Activated CD4-positive, alpha-beta T cell treated with anti-CD3 and anti-CD28 coated beads for 36 hours (primary cell): ENCODE measurements at regions not wholly inside any gene's neighbourhood (a gene's known extent, or its start where the extent isn't known, plus 50 kb on each side); places are given as distances from the start of the nearest gene placed in this dataset.
"Not testable (repeated sequence)": the region's sequence is repeated elsewhere in the genome, so short reads cannot be mapped to it uniquely, and the experiment has no call there.

Source experiments
- ATAC-seq: fragments of 200-7000 bp; cut with Tn5 transposase; one replicate; pipeline ENCODE4 v1.10.0; 2021; ENCODE audit warnings: mild to moderate bottlenecking, moderate library complexity
- CTCF ChIA-PET: fragments of 350-600 bp; sonication (Branson Sonifier 250); formaldehyde crosslinking; loops from one replicate; lab custom pipeline; 2021; ENCODE audit warnings: antibody characterized with exemption; lab: Charles Lee
- POLR2A ChIA-PET: fragments of 350-600 bp; sonication (Branson Sonifier 250); formaldehyde crosslinking; loops from one replicate; lab custom pipeline; 2021; ENCODE audit warnings: antibody characterized with exemption, inconsistent platforms; lab: Charles Lee
- DNase-seq: peaks from one replicate; pipeline ENCODE4 v3.0.0-alpha.2; 2020
- H3K27ac Mint-ChIP-seq: one replicate; pipeline ENCODE4 v1.8.0; 2021; ENCODE audit warnings: mixed read lengths
- H3K27me3 Mint-ChIP-seq: one replicate; pipeline ENCODE4 v1.8.0; 2021; ENCODE audit warnings: mixed read lengths
- H3K36me3 Mint-ChIP-seq: one replicate; pipeline ENCODE4 v1.8.0; 2021; ENCODE audit warnings: low read depth, mixed read lengths
- H3K4me1 Mint-ChIP-seq: one replicate; pipeline ENCODE4 v1.8.0; 2021; ENCODE audit warnings: mixed read lengths
- H3K4me3 Mint-ChIP-seq: one replicate; pipeline ENCODE4 v1.8.0; 2021; ENCODE audit warnings: mild to moderate bottlenecking, moderate library complexity, mixed read lengths
- H3K9me3 Mint-ChIP-seq: one replicate; pipeline ENCODE4 v1.8.0; 2021; ENCODE audit warnings: low read depth, mixed read lengths
- intact Hi-C, 2 experiments: fragments of 100-400 bp; cut with DNase I in 1 of 2; cut with micrococcal nuclease in 1 of 2; formaldehyde crosslinking; loops; one replicate each; pipeline versions ENCODE4 v1.14.2 to v1.15.1; 2022 to 2024; cut with DNase I, micrococcal nuclease

- ATAC-seq = no peak
- ChIA-PET CTCF (interaction anchor here (0.6 kb wide), 1 partner anchor 935 kb away, joined by 3 read pairs; no protein-coding TSS in a partner anchor), POLR2A (no interaction called here)
- Mint-ChIP-seq H3K27ac (no peak overlapping the region), H3K27me3 (no peaks in the 10 kb centered on the region), H3K9me3 (no peaks in the 10 kb centered on the region), H3K36me3 (no peaks in the 10 kb centered on the region), H3K4me3 (no peak overlapping the region), H3K4me1 (no peaks in the 10 kb centered on the region)
- intact Hi-C loops = loop anchor here in 1 of 2 experiments (10.0 kb wide), 1 partner anchor 491 kb away; no protein-coding TSS in a partner anchor
- DNase-seq = no peak
Measured at GRCh38 chrX:109914114-109914849, 88.6 kb upstream of the TMEM164 start.

- ChIA-PET POLR2A (no interaction called here), CTCF (no interaction called here)
- Mint-ChIP-seq H3K27me3 (no peaks in the 10 kb centered on the region), H3K36me3 (no peaks in the 10 kb centered on the region), H3K27ac (no peak overlapping the region), H3K4me1 (no peaks in the 10 kb centered on the region), H3K4me3 (no peak overlapping the region), H3K9me3 (no peaks in the 10 kb centered on the region)
- no peak for DNase-seq
- ATAC-seq = no peak
- intact Hi-C loops = loop anchor here in 1 of 2 experiments (10.0 kb wide), 1 partner anchor 486 kb away; no protein-coding TSS in a partner anchor
Measured at GRCh38 chrX:109918753-109919152, 84.2 kb upstream of the TMEM164 start.

- H3K9me3 Mint-ChIP-seq = no peaks in the 10 kb centered on the region
- CTCF ChIA-PET = no interaction called here
- no peak for DNase-seq
- H3K27ac Mint-ChIP-seq = no peak overlapping the region
- no peak overlapping the region for H3K4me3 Mint-ChIP-seq
- intact Hi-C loops = loop anchor here in 1 of 2 experiments (5.0 kb wide), 1 partner anchor 227 kb away; no protein-coding TSS in a partner anchor
- no peaks in the 10 kb centered on the region for H3K27me3 Mint-ChIP-seq
- POLR2A ChIA-PET = no interaction called here
- H3K36me3 Mint-ChIP-seq = no peaks in the 10 kb centered on the region
- no peak for ATAC-seq
- H3K4me1 Mint-ChIP-seq = no peaks in the 10 kb centered on the region
Measured at GRCh38 chrX:109920325-109920724, 82.6 kb upstream of the TMEM164 start.

GRCh38 chrX:109920868-109921267, 82.0 kb upstream of the TMEM164 start:
- intact Hi-C loops = loop anchor here in 1 of 2 experiments (5.0 kb wide), 1 partner anchor 226 kb away; no protein-coding TSS in a partner anchor
- ChIA-PET CTCF (no interaction called here), POLR2A (no interaction called here)
- Mint-ChIP-seq H3K36me3 (no peaks in the 10 kb centered on the region), H3K4me1 (no peaks in the 10 kb centered on the region), H3K27ac (no peak overlapping the region), H3K27me3 (no peaks in the 10 kb centered on the region), H3K9me3 (no peaks in the 10 kb centered on the region), H3K4me3 (no peak overlapping the region)
- DNase-seq = no peak
- ATAC-seq = no peak

GRCh38 chrX:109922190-109922589, 80.7 kb upstream of the TMEM164 start:
- Mint-ChIP-seq H3K36me3 (no peaks in the 10 kb centered on the region), H3K4me1 (no peaks in the 10 kb centered on the region), H3K27ac (no peak overlapping the region), H3K9me3 (no peaks in the 10 kb centered on the region), H3K4me3 (no peak overlapping the region), H3K27me3 (no peaks in the 10 kb centered on the region)
- ChIA-PET CTCF (no interaction called here), POLR2A (no interaction called here)
- DNase-seq = no peak
- intact Hi-C loops = loop anchor here in 1 of 2 experiments (5.0 kb wide), 1 partner anchor 225 kb away; no protein-coding TSS in a partner anchor
- ATAC-seq = no peak

- H3K27ac Mint-ChIP-seq, H3K9me3 Mint-ChIP-seq, ATAC-seq, DNase-seq, intact Hi-C loops, POLR2A ChIA-PET, H3K4me3 Mint-ChIP-seq, H3K4me1 Mint-ChIP-seq, H3K27me3 Mint-ChIP-seq, H3K36me3 Mint-ChIP-seq: not testable (repeated sequence)
- CTCF ChIA-PET = interaction anchor here (0.6 kb wide), 1 partner anchor 81 kb away, joined by 3 read pairs; no protein-coding TSS in a partner anchor
Measured at GRCh38 chrX:109925003-109925402, 77.9 kb upstream of the TMEM164 start.

GRCh38 chrX:109925656-109926055, 77.3 kb upstream of the TMEM164 start:
- ATAC-seq = no peak
- DNase-seq = no peak
- Mint-ChIP-seq H3K27ac (no peak overlapping the region), H3K36me3 (no peaks in the 10 kb centered on the region), H3K9me3 (no peaks in the 10 kb centered on the region), H3K4me1 (no peaks in the 10 kb centered on the region), H3K4me3 (no peak overlapping the region), H3K27me3 (no peaks in the 10 kb centered on the region)
- ChIA-PET CTCF (no interaction called here), POLR2A (no interaction called here)
- intact Hi-C loops = no loop called here

GRCh38 chrX:109926118-109926517, 76.8 kb upstream of the TMEM164 start:
- Mint-ChIP-seq H3K4me3 (no peak overlapping the region), H3K36me3 (no peaks in the 10 kb centered on the region), H3K27me3 (no peaks in the 10 kb centered on the region), H3K9me3 (no peaks in the 10 kb centered on the region), H3K27ac (no peak overlapping the region), H3K4me1 (no peaks in the 10 kb centered on the region)
- no peak for DNase-seq
- ChIA-PET CTCF (no interaction called here), POLR2A (no interaction called here)
- intact Hi-C loops = no loop called here
- no peak for ATAC-seq

- H3K9me3 Mint-ChIP-seq = no peaks in the 10 kb centered on the region
- no peak overlapping the region for H3K27ac Mint-ChIP-seq
- H3K4me1 Mint-ChIP-seq = no peaks in the 10 kb centered on the region
- POLR2A ChIA-PET = no interaction called here
- DNase-seq (no peak), ATAC-seq (no peak)
- peaks cover 2% of the 10 kb centered on the region for H3K27me3 Mint-ChIP-seq
- no peaks in the 10 kb centered on the region for H3K36me3 Mint-ChIP-seq
- no peak overlapping the region for H3K4me3 Mint-ChIP-seq
- intact Hi-C loops = no loop called here
- CTCF ChIA-PET = interaction anchor here (0.6 kb wide), 1 partner anchor 218 kb away, joined by 3 read pairs; no protein-coding TSS in a partner anchor
Measured at GRCh38 chrX:109926743-109927662, 75.9 kb upstream of the TMEM164 start.

GRCh38 chrX:109927663-109928273, 75.1 kb upstream of the TMEM164 start:
- H3K4me3 Mint-ChIP-seq = no peak overlapping the region
- DNase-seq (no peak), ATAC-seq (no peak)
- CTCF ChIA-PET = interaction anchor here (0.6 kb wide), 1 partner anchor 218 kb away, joined by 3 read pairs; no protein-coding TSS in a partner anchor
- H3K27ac Mint-ChIP-seq = no peak overlapping the region
- intact Hi-C loops = no loop called here
- H3K36me3 Mint-ChIP-seq = no peaks in the 10 kb centered on the region
- H3K27me3 Mint-ChIP-seq = peaks cover 2% of the 10 kb centered on the region
- H3K4me1 Mint-ChIP-seq = no peaks in the 10 kb centered on the region
- H3K9me3 Mint-ChIP-seq = no peaks in the 10 kb centered on the region
- POLR2A ChIA-PET = no interaction called here

GRCh38 chrX:109928596-109929335, 74.1 kb upstream of the TMEM164 start:
- no peaks in the 10 kb centered on the region for H3K4me1 Mint-ChIP-seq
- no peaks in the 10 kb centered on the region for H3K9me3 Mint-ChIP-seq

More at GRCh38 chrX:109928596-109929335, 74.1 kb upstream of the TMEM164 start:
- ATAC-seq (no peak), DNase-seq (no peak)
- Mint-ChIP-seq H3K27ac (no peak overlapping the region), H3K36me3 (no peaks in the 10 kb centered on the region), H3K27me3 (peaks cover 2% of the 10 kb centered on the region), H3K4me3 (no peak overlapping the region)
- POLR2A ChIA-PET = no interaction called here
- intact Hi-C loops = no loop called here
- CTCF ChIA-PET = no interaction called here
